Liver (tissue), 3 donors: ENCODE measurements at regions not wholly inside any gene's neighbourhood (a gene's known extent, or its start where the extent isn't known, plus 50 kb on each side); places are given as distances from the start of the nearest gene placed in this dataset.

Experiments used
- EGR1 ChIP-seq, 2 donors: IDR thresholded peaks; 2 replicates each; pipeline ENCODE4 v1.6.1; 2016 to 2018; ENCODE audit warnings: antibody characterized with exemption in 2 of 2, low read depth in 2 of 2
- GABPA ChIP-seq, 2 donors: IDR thresholded peaks in 1 of 2; conservative IDR thresholded peaks in 1 of 2; 2 replicates each; pipeline ENCODE4 v1.6.1; 2016; ENCODE audit warnings: antibody characterized with exemption in 2 of 2, mild to moderate bottlenecking in 1 of 2, moderate library complexity in 1 of 2
- HNF4A ChIP-seq, 2 donors: conservative IDR thresholded peaks; 2 replicates each; pipeline ENCODE4 v1.6.1; 2016; ENCODE audit warnings: antibody characterized with exemption in 2 of 2, mild to moderate bottlenecking in 2 of 2
- HNF4G ChIP-seq: IDR thresholded peaks from 2 replicates; pipeline ENCODE4 v1.6.1; 2016; ENCODE audit warnings: antibody characterized with exemption
- JUND ChIP-seq, 2 donors: IDR thresholded peaks; 2 replicates each; pipeline ENCODE4 v1.6.1; 2016; ENCODE audit warnings: antibody characterized with exemption in 2 of 2
- NR2F2 ChIP-seq: IDR thresholded peaks from 2 replicates; pipeline ENCODE4 v1.6.1; 2016; ENCODE audit warnings: antibody characterized with exemption
- SP1 ChIP-seq: IDR thresholded peaks from 2 replicates; pipeline ENCODE4 v1.6.1; 2018; ENCODE audit warnings: antibody characterized with exemption, mild to moderate bottlenecking
- TAF1 ChIP-seq: conservative IDR thresholded peaks from 2 replicates; pipeline ENCODE4 v1.6.1; 2016; ENCODE audit warnings: antibody characterized with exemption, mild to moderate bottlenecking
- YY1 ChIP-seq: IDR thresholded peaks from 2 replicates; pipeline ENCODE4 v1.6.1; 2016; ENCODE audit warnings: antibody characterized with exemption, mild to moderate bottlenecking
- TF ChIP-seq, protein P1 (sequence below): fragments of 150-350 bp; IDR thresholded peaks from 2 replicates; pipeline ENCODE4 v1.5.1; 2017; ENCODE audit warnings: improper control_type of control experiment, low read depth, low read length; ENCODE audit not compliant: missing input control
- TF ChIP-seq, protein P2 (sequence below): IDR thresholded peaks from 2 replicates; pipeline ENCODE4 v1.6.1; 2016; ENCODE audit warnings: antibody characterized with exemption
- donor health status: healthy.
- donor health status: healthy.

GRCh38 chr5:8332666-8333445, 463.9 kb downstream of the MTRR start:
- TF ChIP-seq, protein P1, sequence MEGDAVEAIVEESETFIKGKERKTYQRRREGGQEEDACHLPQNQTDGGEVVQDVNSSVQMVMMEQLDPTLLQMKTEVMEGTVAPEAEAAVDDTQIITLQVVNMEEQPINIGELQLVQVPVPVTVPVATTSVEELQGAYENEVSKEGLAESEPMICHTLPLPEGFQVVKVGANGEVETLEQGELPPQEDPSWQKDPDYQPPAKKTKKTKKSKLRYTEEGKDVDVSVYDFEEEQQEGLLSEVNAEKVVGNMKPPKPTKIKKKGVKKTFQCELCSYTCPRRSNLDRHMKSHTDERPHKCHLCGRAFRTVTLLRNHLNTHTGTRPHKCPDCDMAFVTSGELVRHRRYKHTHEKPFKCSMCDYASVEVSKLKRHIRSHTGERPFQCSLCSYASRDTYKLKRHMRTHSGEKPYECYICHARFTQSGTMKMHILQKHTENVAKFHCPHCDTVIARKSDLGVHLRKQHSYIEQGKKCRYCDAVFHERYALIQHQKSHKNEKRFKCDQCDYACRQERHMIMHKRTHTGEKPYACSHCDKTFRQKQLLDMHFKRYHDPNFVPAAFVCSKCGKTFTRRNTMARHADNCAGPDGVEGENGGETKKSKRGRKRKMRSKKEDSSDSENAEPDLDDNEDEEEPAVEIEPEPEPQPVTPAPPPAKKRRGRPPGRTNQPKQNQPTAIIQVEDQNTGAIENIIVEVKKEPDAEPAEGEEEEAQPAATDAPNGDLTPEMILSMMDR, result no peak
- TF ChIP-seq, protein P2, sequence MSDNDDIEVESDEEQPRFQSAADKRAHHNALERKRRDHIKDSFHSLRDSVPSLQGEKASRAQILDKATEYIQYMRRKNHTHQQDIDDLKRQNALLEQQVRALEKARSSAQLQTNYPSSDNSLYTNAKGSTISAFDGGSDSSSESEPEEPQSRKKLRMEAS, result no peak
- TF ChIP-seq HNF4G (no peak), HNF4A (conservative IDR thresholded peaks at IDR 0.05) (no peak), JUND (IDR thresholded peaks at IDR 0.05) (no peak), NR2F2 (no peak), SP1 (no peak), EGR1 (IDR thresholded peaks at IDR 0.05; ENCODE audit: low read depth in 2 of 2) (no peak), TAF1 (no peak), YY1 (no peak), GABPA (IDR thresholded peaks at IDR 0.05 in 1 of 2, conservative IDR thresholded peaks at IDR 0.05 in 1 of 2) (no peak)
